Central memory CD8-positive, alpha-beta T cell (primary cell): ENCODE measurements at regions not wholly inside any gene's neighbourhood (a gene's known extent, or its start where the extent isn't known, plus 50 kb on each side); places are given as distances from the start of the nearest gene placed in this dataset.

Experiments used
- ATAC-seq: fragments of 150-1000 bp; cut with Tn5 transposase; replicated peaks from 2 replicates; pipeline ENCODE4 v1.10.0; 2022; ENCODE audit warnings: mild to moderate bottlenecking, moderate FRiP score, moderate number of reproducible peaks; ENCODE audit not compliant: poor library complexity, severe bottlenecking; ENCODE audit errors: extremely low read depth
- DNase-seq, 2 donors: peaks; one replicate each; pipeline ENCODE4 v3.0.0; 2021; ENCODE audit warnings: low spot score in 2 of 2
- H3K27ac Mint-ChIP-seq: one replicate; pipeline ENCODE4 v1.8.0; 2022; ENCODE audit warnings: low read depth, mild to moderate bottlenecking, moderate library complexity, mixed read lengths
- H3K27me3 Mint-ChIP-seq: one replicate; pipeline ENCODE4 v1.8.0; 2022; ENCODE audit warnings: mixed read lengths
- H3K36me3 Mint-ChIP-seq: one replicate; pipeline ENCODE4 v1.8.0; 2022; ENCODE audit warnings: mild to moderate bottlenecking, moderate library complexity, mixed read lengths; ENCODE audit not compliant: insufficient read depth
- H3K4me1 Mint-ChIP-seq: one replicate; pipeline ENCODE4 v1.8.0; 2022; ENCODE audit warnings: mixed read lengths
- H3K4me3 Mint-ChIP-seq: one replicate; pipeline ENCODE4 v1.8.0; 2022; ENCODE audit warnings: mild to moderate bottlenecking, moderate library complexity, mixed read lengths
- H3K9me3 Mint-ChIP-seq: one replicate; pipeline ENCODE4 v1.8.0; 2022; ENCODE audit warnings: mixed read lengths

- DNase-seq (no peak), ATAC-seq (no peak)
- Mint-ChIP-seq H3K36me3 (no peaks in the 10 kb centered on the region), H3K4me3 (no peak overlapping the region), H3K4me1 (no peaks in the 10 kb centered on the region), H3K27ac (no peak overlapping the region), H3K9me3 (no peaks in the 10 kb centered on the region), H3K27me3 (no peaks in the 10 kb centered on the region)
These were observed 461.8 kb downstream of the KIF4B start for GRCh38 chr5:155475318-155475717.

GRCh38 chr5:155480731-155481131 lies 467.2 kb downstream of the KIF4B start:
- Mint-ChIP-seq H3K36me3 (no peaks in the 10 kb centered on the region), H3K9me3 (no peaks in the 10 kb centered on the region), H3K4me1 (no peaks in the 10 kb centered on the region), H3K4me3 (no peak overlapping the region), H3K27me3 (no peaks in the 10 kb centered on the region), H3K27ac (no peak overlapping the region)
- DNase-seq (no peak), ATAC-seq (no peak)

GRCh38 chr5:155481182-155481581 lies 467.6 kb downstream of the KIF4B start:
- H3K4me1 Mint-ChIP-seq, result no peaks in the 10 kb centered on the region
- H3K36me3 Mint-ChIP-seq, result no peaks in the 10 kb centered on the region
- H3K9me3 Mint-ChIP-seq, result no peaks in the 10 kb centered on the region
- H3K4me3 Mint-ChIP-seq, result no peak overlapping the region
- DNase-seq, result no peak
- no peak for ATAC-seq
- H3K27ac Mint-ChIP-seq, result no peak overlapping the region
- no peaks in the 10 kb centered on the region for H3K27me3 Mint-ChIP-seq

- Mint-ChIP-seq H3K36me3 (no peaks in the 10 kb centered on the region), H3K4me1 (no peaks in the 10 kb centered on the region), H3K27ac (no peak overlapping the region), H3K9me3 (no peaks in the 10 kb centered on the region), H3K27me3 (no peaks in the 10 kb centered on the region), H3K4me3 (no peak overlapping the region)
- ATAC-seq, result no peak
- no peak for DNase-seq
These were observed 468.9 kb downstream of the KIF4B start for GRCh38 chr5:155482428-155482827.

- H3K27ac Mint-ChIP-seq, result no peak overlapping the region
- no peaks in the 10 kb centered on the region for H3K9me3 Mint-ChIP-seq
- H3K4me1 Mint-ChIP-seq, result no peaks in the 10 kb centered on the region
- DNase-seq (no peak), ATAC-seq (no peak)
- no peaks in the 10 kb centered on the region for H3K36me3 Mint-ChIP-seq
- H3K4me3 Mint-ChIP-seq, result no peak overlapping the region
- peaks cover 9% of the 10 kb centered on the region for H3K27me3 Mint-ChIP-seq
These were observed 471.8 kb downstream of the KIF4B start for GRCh38 chr5:155485386-155485785.

GRCh38 chr5:155489949-155490348 lies 476.4 kb downstream of the KIF4B start:
- H3K27me3 Mint-ChIP-seq, result peaks cover 9% of the 10 kb centered on the region
- no peak overlapping the region for H3K4me3 Mint-ChIP-seq
- no peak for DNase-seq
- H3K36me3 Mint-ChIP-seq, result no peaks in the 10 kb centered on the region
- H3K4me1 Mint-ChIP-seq, result no peaks in the 10 kb centered on the region
- no peak overlapping the region for H3K27ac Mint-ChIP-seq
- no peak for ATAC-seq
- no peaks in the 10 kb centered on the region for H3K9me3 Mint-ChIP-seq

- no peaks in the 10 kb centered on the region for H3K9me3 Mint-ChIP-seq
- H3K27ac Mint-ChIP-seq, result no peak overlapping the region
- no peak overlapping the region for H3K4me3 Mint-ChIP-seq
- H3K36me3 Mint-ChIP-seq, result no peaks in the 10 kb centered on the region
- H3K27me3 Mint-ChIP-seq, result peaks cover 9% of the 10 kb centered on the region
- no peaks in the 10 kb centered on the region for H3K4me1 Mint-ChIP-seq
- no peak for ATAC-seq
- no peak for DNase-seq
These were observed 478.6 kb downstream of the KIF4B start for GRCh38 chr5:155492191-155492590.

GRCh38 chr5:155504606-155505005 lies 491.1 kb downstream of the KIF4B start:
- no peaks in the 10 kb centered on the region for H3K9me3 Mint-ChIP-seq
- no peak overlapping the region for H3K27ac Mint-ChIP-seq
- H3K4me1 Mint-ChIP-seq, result no peaks in the 10 kb centered on the region
- H3K4me3 Mint-ChIP-seq, result no peak overlapping the region
- no peaks in the 10 kb centered on the region for H3K36me3 Mint-ChIP-seq
- no peak for ATAC-seq
- H3K27me3 Mint-ChIP-seq, result peaks cover 27% of the 10 kb centered on the region
- DNase-seq, result no peak

GRCh38 chr5:155507363-155507762 lies 493.8 kb downstream of the KIF4B start:
- Mint-ChIP-seq H3K36me3 (no peaks in the 10 kb centered on the region), H3K27ac (no peak overlapping the region), H3K4me1 (no peaks in the 10 kb centered on the region), H3K9me3 (no peaks in the 10 kb centered on the region), H3K4me3 (no peak overlapping the region), H3K27me3 (peaks cover 22% of the 10 kb centered on the region)
- ATAC-seq, result no peak
- no peak for DNase-seq

- Mint-ChIP-seq H3K4me1 (no peaks in the 10 kb centered on the region), H3K27me3 (peaks cover 22% of the 10 kb centered on the region), H3K9me3 (no peaks in the 10 kb centered on the region)
These were observed 495.1 kb downstream of the KIF4B start for GRCh38 chr5:155508673-155509072.

GRCh38 chr5:155512329-155512728 lies 498.8 kb downstream of the KIF4B start:
- no peaks in the 10 kb centered on the region for H3K4me1 Mint-ChIP-seq
- H3K36me3 Mint-ChIP-seq, result no peaks in the 10 kb centered on the region
- no peak overlapping the region for H3K27ac Mint-ChIP-seq
- H3K27me3 Mint-ChIP-seq, result peaks cover 22% of the 10 kb centered on the region
- DNase-seq, result no peak
- no peaks in the 10 kb centered on the region for H3K9me3 Mint-ChIP-seq
- no peak overlapping the region for H3K4me3 Mint-ChIP-seq
- no peak for ATAC-seq

More at GRCh38 chr5:155508673-155509072, 495.1 kb downstream of the KIF4B start:
- H3K27ac Mint-ChIP-seq, result no peak overlapping the region
- H3K36me3 Mint-ChIP-seq, result no peaks in the 10 kb centered on the region
- no peak overlapping the region for H3K4me3 Mint-ChIP-seq
- ATAC-seq (no peak), DNase-seq (no peak)

GRCh38 chr5:155514105-155514563 lies 500.6 kb downstream of the KIF4B start:
- ATAC-seq, result no peak

GRCh38 chr5:155522540-155522939 lies 509.0 kb downstream of the KIF4B start:
- ATAC-seq (no peak), DNase-seq (no peak)
- no peaks in the 10 kb centered on the region for H3K9me3 Mint-ChIP-seq
- H3K27me3 Mint-ChIP-seq, result peaks cover 28% of the 10 kb centered on the region
- H3K27ac Mint-ChIP-seq, result no peak overlapping the region
- H3K4me1 Mint-ChIP-seq, result no peaks in the 10 kb centered on the region
- H3K4me3 Mint-ChIP-seq, result no peak overlapping the region
- no peaks in the 10 kb centered on the region for H3K36me3 Mint-ChIP-seq

More at GRCh38 chr5:155514105-155514563, 500.6 kb downstream of the KIF4B start:
- Mint-ChIP-seq H3K27ac (no peak overlapping the region), H3K4me3 (no peak overlapping the region), H3K9me3 (no peaks in the 10 kb centered on the region), H3K36me3 (no peaks in the 10 kb centered on the region), H3K27me3 (peaks cover 22% of the 10 kb centered on the region), H3K4me1 (no peaks in the 10 kb centered on the region)
- DNase-seq, result no peak

GRCh38 chr5:155529362-155529761 lies 515.8 kb downstream of the KIF4B start:
- ATAC-seq (no peak), DNase-seq (no peak)
- no peak overlapping the region for H3K27ac Mint-ChIP-seq
- H3K27me3 Mint-ChIP-seq, result no peaks in the 10 kb centered on the region
- no peaks in the 10 kb centered on the region for H3K36me3 Mint-ChIP-seq
- no peaks in the 10 kb centered on the region for H3K9me3 Mint-ChIP-seq
- H3K4me1 Mint-ChIP-seq, result no peaks in the 10 kb centered on the region
- H3K4me3 Mint-ChIP-seq, result no peak overlapping the region
